Cardiac muscle cell (in vitro differentiated cells and primary cell): ENCODE measurements at regions not wholly inside any gene's neighbourhood (a gene's known extent, or its start where the extent isn't known, plus 50 kb on each side); places are given as distances from the start of the nearest gene placed in this dataset.

Experiments
- DNase-seq, 2 donors: peaks; one replicate each; pipeline versions ENCODE4 v3.0.0 to v3.0.0-alpha.2; 2010 to 2017; ENCODE audit warnings: low read depth in 1 of 2, low spot score in 1 of 2
- H3K27ac ChIP-seq: fragments of 200-600 bp; sonication (generic); 2 replicates; pipeline ENCODE4 v1.5.1; 2016
- H3K27me3 ChIP-seq: fragments of 200-600 bp; sonication (generic); 2 replicates; pipeline ENCODE4 v1.6.0; 2016; ENCODE audit warnings: control low read depth
- H3K36me3 ChIP-seq: fragments of 200-600 bp; sonication (generic); 2 replicates; pipeline ENCODE4 v1.5.1; 2016; ENCODE audit warnings: control low read depth
- H3K4me1 ChIP-seq: fragments of 200-600 bp; sonication (generic); 2 replicates; pipeline ENCODE4 v1.8.1; 2017; ENCODE audit warnings: low read depth, mild to moderate bottlenecking, mixed run types
- H3K4me3 ChIP-seq: fragments of 200-600 bp; sonication (generic); 2 replicates; pipeline ENCODE4 v1.5.1; 2016; ENCODE audit warnings: mild to moderate bottlenecking
- H3K9me3 ChIP-seq: fragments of 200-600 bp; sonication (generic); 2 replicates; pipeline ENCODE4 v1.5.1; 2017; ENCODE audit warnings: low read depth, mild to moderate bottlenecking, control low read depth
- CTCF ChIP-seq: IDR thresholded peaks from 2 replicates; pipeline ENCODE4 v1.5.1; 2012; ENCODE audit warnings: low read depth, mild to moderate bottlenecking, low read length

- DNase-seq = no peak
- H3K4me1 ChIP-seq = no peaks in the 10 kb centered on the region
- H3K4me3 ChIP-seq = no peak overlapping the region
Observed at GRCh38 chr2:133768658-133769435, 200.6 kb upstream of the NCKAP5 start.

GRCh38 chr2:133773854-133774653, 205.8 kb upstream of the NCKAP5 start:
- no peak overlapping the region for H3K27ac ChIP-seq

More at GRCh38 chr2:133768658-133769435, 200.6 kb upstream of the NCKAP5 start:
- H3K27me3 ChIP-seq = no peaks in the 10 kb centered on the region
- H3K27ac ChIP-seq = no peak overlapping the region
- TF ChIP-seq CTCF = no peak
- no peaks in the 10 kb centered on the region for H3K36me3 ChIP-seq
- H3K9me3 ChIP-seq = no peaks in the 10 kb centered on the region

GRCh38 chr2:133774654-133775015, 206.4 kb upstream of the NCKAP5 start:
- H3K9me3 ChIP-seq = no peaks in the 10 kb centered on the region
- H3K27ac ChIP-seq = no peak overlapping the region
- H3K4me1 ChIP-seq = no peaks in the 10 kb centered on the region
- H3K36me3 ChIP-seq = no peaks in the 10 kb centered on the region
- no peaks in the 10 kb centered on the region for H3K27me3 ChIP-seq
- DNase-seq = peak in 1 of 2 donors; percentile 35
- TF ChIP-seq CTCF = no peak
- H3K4me3 ChIP-seq = no peak overlapping the region

More at GRCh38 chr2:133773854-133774653, 205.8 kb upstream of the NCKAP5 start:
- Histone ChIP-seq H3K9me3 (no peaks in the 10 kb centered on the region), H3K4me3 (no peak overlapping the region), H3K27me3 (no peaks in the 10 kb centered on the region), H3K4me1 (no peaks in the 10 kb centered on the region), H3K36me3 (no peaks in the 10 kb centered on the region)
- no peak for DNase-seq
- no peak for TF ChIP-seq CTCF

- Histone ChIP-seq H3K9me3 (no peaks in the 10 kb centered on the region), H3K4me3 (no peak overlapping the region), H3K27me3 (no peaks in the 10 kb centered on the region), H3K4me1 (no peaks in the 10 kb centered on the region), H3K36me3 (no peaks in the 10 kb centered on the region), H3K27ac (no peak overlapping the region)
- TF ChIP-seq CTCF = no peak
- DNase-seq = no peak
Observed at GRCh38 chr2:133776936-133777573, 208.8 kb upstream of the NCKAP5 start.

GRCh38 chr2:133777574-133777960, 209.3 kb upstream of the NCKAP5 start:
- no peak for DNase-seq
- H3K27ac ChIP-seq = no peak overlapping the region
- no peaks in the 10 kb centered on the region for H3K4me1 ChIP-seq
- TF ChIP-seq CTCF = no peak
- H3K27me3 ChIP-seq = no peaks in the 10 kb centered on the region
- H3K4me3 ChIP-seq = no peak overlapping the region
- no peaks in the 10 kb centered on the region for H3K36me3 ChIP-seq
- H3K9me3 ChIP-seq = no peaks in the 10 kb centered on the region
